Endodermal cell (in vitro differentiated cells): ENCODE measurements at regions not wholly inside any gene's neighbourhood (a gene's known extent, or its start where the extent isn't known, plus 50 kb on each side); places are given as distances from the start of the nearest gene placed in this dataset.

ENCODE experiments used
- DNase-seq: peaks from one replicate; pipeline ENCODE4 v3.0.0-alpha.2; 2017
- H3K27ac ChIP-seq: 2 replicates; pipeline ENCODE4 v1.5.1; 2013; ENCODE audit warnings: mild to moderate bottlenecking, low read depth, low read length, moderate library complexity
- H3K27me3 ChIP-seq: 2 replicates; pipeline ENCODE4 v1.6.1; 2013; ENCODE audit warnings: mild to moderate bottlenecking, low read length, moderate library complexity; ENCODE audit not compliant: insufficient read depth, control insufficient read depth, poor library complexity, severe bottlenecking
- H3K36me3 ChIP-seq: 2 replicates; pipeline ENCODE4 v1.7.0; 2013; ENCODE audit warnings: mild to moderate bottlenecking, low read length, moderate library complexity; ENCODE audit not compliant: control insufficient read depth, insufficient read depth
- H3K4me1 ChIP-seq: one replicate; pipeline ENCODE4 v1.7.0; 2013; ENCODE audit warnings: low read length; ENCODE audit not compliant: control insufficient read depth, insufficient read depth
- H3K4me3 ChIP-seq: 2 replicates; pipeline ENCODE4 v1.5.1; 2013; ENCODE audit warnings: mild to moderate bottlenecking, low read length, moderate library complexity
- H3K9ac ChIP-seq: 2 replicates; pipeline ENCODE4 v1.6.1; 2013; ENCODE audit warnings: mild to moderate bottlenecking, low read length, moderate library complexity; ENCODE audit not compliant: poor library complexity, severe bottlenecking; ENCODE audit errors: extremely low read depth
- H3K9me3 ChIP-seq: 2 replicates; pipeline ENCODE4 v1.6.1; 2013; ENCODE audit warnings: mild to moderate bottlenecking, low read length, moderate library complexity; ENCODE audit not compliant: control insufficient read depth
- H3K27ac Mint-ChIP-seq: 2 replicates; pipeline ENCODE4 v1.8.0; 2020; ENCODE audit warnings: mixed read lengths
- H3K27me3 Mint-ChIP-seq: 2 replicates; pipeline ENCODE4 v1.8.0; 2021; ENCODE audit warnings: mild to moderate bottlenecking, mixed read lengths; ENCODE audit not compliant: insufficient read depth
- H3K36me3 Mint-ChIP-seq: 2 replicates; pipeline ENCODE4 v1.8.0; 2020; ENCODE audit warnings: low read depth, mixed read lengths
- H3K4me1 Mint-ChIP-seq: 2 replicates; pipeline ENCODE4 v1.8.0; 2020; ENCODE audit warnings: mixed read lengths
- H3K4me3 Mint-ChIP-seq: 2 replicates; pipeline ENCODE4 v1.8.0; 2020; ENCODE audit warnings: mild to moderate bottlenecking, moderate library complexity, mixed read lengths
- H3K9me3 Mint-ChIP-seq: 2 replicates; pipeline ENCODE4 v1.8.0; 2020; ENCODE audit warnings: mild to moderate bottlenecking, mixed read lengths
- WGBS, 2 experiments: methylation state at CpG; one replicate each; pipeline versions ENCODE4 v1.1.5 to v1.1.7; 2013; ENCODE audit warnings: missing lambda C conversion rate in 2 of 2, mixed read lengths in 1 of 2; ENCODE audit not compliant: insufficient coverage in 1 of 2, insufficient read length in 1 of 2; 5-methylcytosine and 5-hydroxymethylcytosine counted together
- TF ChIP-seq, protein P1 (sequence below): fragments of 200-600 bp; sonication (generic); conservative IDR thresholded peaks from 2 replicates; pipeline ENCODE4 v1.5.0; 2021; ENCODE audit warnings: antibody characterized with exemption, mild to moderate bottlenecking

DNA sequence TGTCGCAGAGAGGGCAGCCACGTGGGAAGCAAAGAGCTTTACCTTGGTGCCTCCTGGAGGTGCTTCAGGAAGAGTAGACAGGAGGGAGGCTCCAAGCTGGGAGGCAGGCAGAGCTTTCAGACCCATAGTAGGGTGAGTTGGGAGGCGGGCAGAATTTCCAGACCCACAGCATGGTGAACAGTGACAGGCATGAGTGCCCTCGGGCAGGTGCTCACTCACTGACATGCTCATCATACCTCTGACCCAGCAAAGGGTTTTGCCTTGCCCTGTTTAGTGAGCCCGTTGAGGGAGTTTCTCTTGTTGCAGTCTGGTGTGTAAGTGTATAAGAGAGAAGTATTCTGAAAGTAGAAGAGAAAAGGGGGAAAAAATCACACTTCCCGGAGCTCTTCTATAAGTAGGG, 86.4 kb upstream of the NTM start:
- Histone ChIP-seq H3K36me3 (no peaks in the 10 kb centered on the region), H3K9me3 (peaks cover 4% of the 10 kb centered on the region), H3K27me3 (no peaks in the 10 kb centered on the region), H3K9ac (no peak overlapping the region), H3K4me3 (no peak overlapping the region), H3K27ac (no peak overlapping the region), H3K4me1 (no peaks in the 10 kb centered on the region)
- no peak for DNase-seq
- Mint-ChIP-seq H3K27ac (no peak overlapping the region), H3K27me3 (no peaks in the 10 kb centered on the region), H3K9me3 (peaks cover 5% of the 10 kb centered on the region), H3K36me3 (peaks cover 3% of the 10 kb centered on the region), H3K4me1 (no peaks in the 10 kb centered on the region), H3K4me3 (no peak overlapping the region)
- 88 to 100% methylated on average over 2 to 6 of the region's 6 CpGs for WGBS, 2 experiments
- TF ChIP-seq, protein P1, sequence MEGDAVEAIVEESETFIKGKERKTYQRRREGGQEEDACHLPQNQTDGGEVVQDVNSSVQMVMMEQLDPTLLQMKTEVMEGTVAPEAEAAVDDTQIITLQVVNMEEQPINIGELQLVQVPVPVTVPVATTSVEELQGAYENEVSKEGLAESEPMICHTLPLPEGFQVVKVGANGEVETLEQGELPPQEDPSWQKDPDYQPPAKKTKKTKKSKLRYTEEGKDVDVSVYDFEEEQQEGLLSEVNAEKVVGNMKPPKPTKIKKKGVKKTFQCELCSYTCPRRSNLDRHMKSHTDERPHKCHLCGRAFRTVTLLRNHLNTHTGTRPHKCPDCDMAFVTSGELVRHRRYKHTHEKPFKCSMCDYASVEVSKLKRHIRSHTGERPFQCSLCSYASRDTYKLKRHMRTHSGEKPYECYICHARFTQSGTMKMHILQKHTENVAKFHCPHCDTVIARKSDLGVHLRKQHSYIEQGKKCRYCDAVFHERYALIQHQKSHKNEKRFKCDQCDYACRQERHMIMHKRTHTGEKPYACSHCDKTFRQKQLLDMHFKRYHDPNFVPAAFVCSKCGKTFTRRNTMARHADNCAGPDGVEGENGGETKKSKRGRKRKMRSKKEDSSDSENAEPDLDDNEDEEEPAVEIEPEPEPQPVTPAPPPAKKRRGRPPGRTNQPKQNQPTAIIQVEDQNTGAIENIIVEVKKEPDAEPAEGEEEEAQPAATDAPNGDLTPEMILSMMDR, result no peak

DNA sequence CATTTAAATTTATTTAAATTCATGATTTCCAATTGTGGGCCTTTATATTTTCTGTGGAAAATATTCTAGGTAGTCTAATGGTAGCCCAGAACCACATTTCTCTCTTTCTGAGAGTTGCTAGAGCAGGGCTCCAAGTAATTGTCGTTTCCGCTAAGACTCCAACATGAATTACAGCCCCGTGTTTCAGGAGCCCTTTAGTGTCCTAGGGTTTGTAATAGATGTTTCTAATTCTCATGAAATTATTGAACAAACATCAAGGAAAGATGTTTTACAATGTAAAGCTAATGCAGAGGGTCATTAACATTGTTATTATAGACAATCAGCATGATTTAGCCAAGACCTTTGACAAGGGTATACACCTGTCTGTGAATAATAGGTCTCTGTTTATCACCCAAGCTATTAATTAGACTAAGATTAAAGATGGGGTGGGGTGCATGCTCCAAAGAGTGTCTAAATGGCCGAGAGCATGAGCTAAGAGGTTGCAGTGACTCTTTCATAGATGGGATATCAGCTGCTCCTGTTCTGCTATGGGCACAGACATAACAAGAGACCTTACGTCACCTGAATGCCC, 81.8 kb upstream of the NTM start:
- Histone ChIP-seq H3K27me3 (no peaks in the 10 kb centered on the region), H3K27ac (no peak overlapping the region), H3K9me3 (no peaks in the 10 kb centered on the region), H3K4me3 (no peak overlapping the region), H3K36me3 (no peaks in the 10 kb centered on the region), H3K4me1 (no peaks in the 10 kb centered on the region), H3K9ac (no peak overlapping the region)
- Mint-ChIP-seq H3K4me3 (no peak overlapping the region), H3K4me1 (peaks cover 11% of the 10 kb centered on the region), H3K36me3 (no peaks in the 10 kb centered on the region), H3K27me3 (no peaks in the 10 kb centered on the region), H3K27ac (no peak overlapping the region), H3K9me3 (no peaks in the 10 kb centered on the region)
- TF ChIP-seq, protein P1, result no peak
- WGBS, 2 experiments, result 60 to 88% methylated on average over 1 to 5 of the region's 5 CpGs
- no peak for DNase-seq

DNA sequence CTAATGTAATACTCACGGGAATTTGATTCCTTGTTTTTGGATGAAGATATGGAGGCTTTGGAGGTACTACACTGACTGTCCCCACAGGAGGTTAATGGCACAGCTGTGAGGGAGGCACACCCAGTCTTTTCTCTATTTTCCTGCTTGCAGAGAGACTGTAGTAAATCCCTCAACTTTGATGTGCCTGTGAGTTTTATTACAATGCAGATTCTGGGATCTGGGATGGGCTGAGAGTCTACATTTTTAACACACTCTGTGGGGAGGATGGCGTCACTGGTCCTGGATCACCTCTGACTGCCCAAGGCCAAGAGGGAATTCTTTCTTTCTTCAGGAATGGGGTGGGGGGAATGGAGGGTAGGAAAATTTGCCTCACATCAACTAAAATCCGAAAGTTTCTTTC, 80.2 kb upstream of the NTM start:
- H3K4me3 Mint-ChIP-seq, result no peak overlapping the region
- 69 to 83% methylated on average over 1 to 2 of the region's 3 CpGs for WGBS, 2 experiments
- H3K27me3 Mint-ChIP-seq, result no peaks in the 10 kb centered on the region
- Histone ChIP-seq H3K4me1 (no peaks in the 10 kb centered on the region), H3K27me3 (no peaks in the 10 kb centered on the region), H3K9me3 (no peaks in the 10 kb centered on the region), H3K9ac (no peak overlapping the region), H3K4me3 (no peak overlapping the region), H3K36me3 (no peaks in the 10 kb centered on the region), H3K27ac (no peak overlapping the region)
- no peaks in the 10 kb centered on the region for H3K36me3 Mint-ChIP-seq
- TF ChIP-seq, protein P1, result no peak
- no peak for DNase-seq
- H3K9me3 Mint-ChIP-seq, result no peaks in the 10 kb centered on the region
- H3K27ac Mint-ChIP-seq, result no peak overlapping the region
- peaks cover 16% of the 10 kb centered on the region for H3K4me1 Mint-ChIP-seq
